IPS-20b (cell line): ENCODE measurements at regions not wholly inside any gene's neighbourhood (a gene's known extent, or its start where the extent isn't known, plus 50 kb on each side); places are given as distances from the start of the nearest gene placed in this dataset.
"Not testable (repeated sequence)": the region's sequence is repeated elsewhere in the genome, so short reads cannot be mapped to it uniquely, and the experiment has no call there.

Source experiments
- H3K27ac ChIP-seq: one replicate; pipeline ENCODE4 v1.5.1; 2013; ENCODE audit warnings: low read length
- H3K27me3 ChIP-seq: 2 replicates; pipeline ENCODE4 v1.6.1; 2013; ENCODE audit warnings: mild to moderate bottlenecking, low read length, inconsistent platforms; ENCODE audit not compliant: insufficient read depth
- H3K36me3 ChIP-seq: 2 replicates; pipeline ENCODE4 v1.6.1; 2013; ENCODE audit warnings: low read depth, mild to moderate bottlenecking, inconsistent platforms, low read length, moderate library complexity; ENCODE audit not compliant: insufficient read depth
- H3K4me1 ChIP-seq: 2 replicates; pipeline ENCODE4 v1.6.1; 2013; ENCODE audit warnings: mild to moderate bottlenecking, control low read depth, inconsistent platforms, low read length, moderate library complexity; ENCODE audit not compliant: insufficient read depth
- H3K4me3 ChIP-seq: 2 replicates; pipeline ENCODE4 v1.5.1; 2013; ENCODE audit warnings: mild to moderate bottlenecking, low read length, inconsistent platforms
- H3K9ac ChIP-seq: 2 replicates; pipeline ENCODE4 v1.6.1; 2013; ENCODE audit warnings: low read depth, mild to moderate bottlenecking, inconsistent platforms, low read length, moderate library complexity
- H3K9me3 ChIP-seq: 2 replicates; pipeline ENCODE4 v1.6.1; 2013; ENCODE audit warnings: mild to moderate bottlenecking, low read depth, low read length, inconsistent platforms; ENCODE audit not compliant: insufficient read depth

DNA sequence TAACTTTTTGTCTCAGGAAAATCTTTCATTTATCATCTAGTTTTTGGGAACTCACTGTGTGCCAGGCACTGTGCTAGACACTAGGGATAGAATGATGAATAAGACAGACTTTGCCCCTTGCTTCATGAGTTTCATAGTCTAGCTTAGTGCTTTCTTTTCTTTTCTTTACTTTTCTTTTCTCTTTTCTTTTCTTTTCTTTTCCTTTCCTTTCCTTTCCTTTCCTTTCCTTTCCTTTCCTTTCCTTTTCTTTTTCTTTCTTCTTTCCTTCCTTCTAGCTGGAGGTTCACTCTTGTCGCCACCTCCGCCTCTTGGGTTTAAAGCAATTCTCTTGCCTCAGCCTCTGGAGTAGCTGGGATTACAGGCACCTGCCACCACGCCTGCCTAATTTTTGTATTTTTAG lies 172.9 kb downstream of the EDEM1 start:
- H3K4me3 ChIP-seq, result no peak overlapping the region
- H3K4me1 ChIP-seq, result no peaks in the 10 kb centered on the region
- no peaks in the 10 kb centered on the region for H3K27me3 ChIP-seq
- H3K9ac ChIP-seq, result no peak overlapping the region
- no peaks in the 10 kb centered on the region for H3K36me3 ChIP-seq
- H3K27ac ChIP-seq, result no peak overlapping the region
- no peaks in the 10 kb centered on the region for H3K9me3 ChIP-seq

- H3K9me3 ChIP-seq, result no peaks in the 10 kb centered on the region
- no peaks in the 10 kb centered on the region for H3K4me1 ChIP-seq
- H3K27ac ChIP-seq, result no peak overlapping the region
- H3K27me3 ChIP-seq, result no peaks in the 10 kb centered on the region
- no peak overlapping the region for H3K4me3 ChIP-seq
- H3K36me3 ChIP-seq, result no peaks in the 10 kb centered on the region
- H3K9ac ChIP-seq, result no peak overlapping the region
These were observed 179.2 kb downstream of the EDEM1 start for GRCh38 chr3:5366746-5367145.

- H3K36me3 ChIP-seq, H3K9ac ChIP-seq, H3K4me3 ChIP-seq, H3K9me3 ChIP-seq, H3K27me3 ChIP-seq, H3K27ac ChIP-seq, H3K4me1 ChIP-seq: not testable (repeated sequence)
These were observed 184.0 kb downstream of the EDEM1 start for GRCh38 chr3:5371555-5371954.

DNA sequence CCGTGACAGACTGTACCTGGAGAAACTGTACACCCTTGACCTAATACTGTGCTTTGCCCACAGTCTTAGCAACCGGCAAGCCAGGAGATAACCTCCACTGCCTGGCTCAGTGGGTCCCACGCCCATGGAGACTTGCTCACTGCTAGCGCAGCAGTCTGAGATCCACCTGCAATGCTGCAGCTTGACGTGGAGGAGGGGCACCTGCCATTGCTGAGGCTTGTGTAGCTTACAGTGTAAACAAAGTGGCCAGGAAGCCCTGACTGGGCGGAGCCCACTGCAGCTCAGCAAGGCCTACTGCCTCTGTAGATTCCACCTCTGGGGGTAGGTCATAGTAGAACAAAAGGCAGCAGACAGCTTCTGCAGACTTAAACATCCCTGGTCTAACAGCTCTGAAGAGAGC lies 189.3 kb downstream of the EDEM1 start:
- no peaks in the 10 kb centered on the region for H3K4me1 ChIP-seq
- H3K4me3 ChIP-seq, result no peak overlapping the region
- H3K27ac ChIP-seq, result no peak overlapping the region
- H3K36me3 ChIP-seq, result no peaks in the 10 kb centered on the region
- H3K9me3 ChIP-seq, result no peaks in the 10 kb centered on the region; the same call in 1 of the 2 replicates
- no peak overlapping the region for H3K9ac ChIP-seq
- H3K27me3 ChIP-seq, result no peaks in the 10 kb centered on the region

DNA sequence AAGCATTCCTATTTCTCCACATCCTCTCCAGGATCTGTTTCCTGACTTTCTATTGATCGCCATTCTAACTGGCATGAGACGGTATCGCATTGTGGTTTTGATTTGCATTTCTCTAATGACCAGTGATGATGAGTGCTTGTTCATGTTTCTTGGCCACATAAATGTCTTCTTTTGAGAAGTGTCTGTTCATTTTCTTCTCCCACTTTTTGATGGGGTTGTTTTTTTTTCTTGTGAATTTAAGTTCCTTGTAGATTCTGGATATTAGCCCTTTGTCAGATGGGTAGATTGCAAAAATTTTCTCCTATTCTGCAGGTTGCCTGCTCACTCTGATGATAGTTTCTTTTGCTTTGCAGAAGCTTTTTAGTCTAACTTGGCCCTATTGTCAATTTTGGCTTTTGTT lies 191.8 kb downstream of the EDEM1 start:
- not testable (repeated sequence) for H3K36me3 ChIP-seq, H3K9ac ChIP-seq, H3K27ac ChIP-seq, H3K27me3 ChIP-seq, H3K4me3 ChIP-seq, H3K4me1 ChIP-seq, H3K9me3 ChIP-seq

GRCh38 chr3:5383486-5384263 lies 196.2 kb downstream of the EDEM1 start:
- H3K27me3 ChIP-seq, H3K9ac ChIP-seq, H3K4me1 ChIP-seq, H3K9me3 ChIP-seq, H3K36me3 ChIP-seq, H3K4me3 ChIP-seq, H3K27ac ChIP-seq: not testable (repeated sequence)

DNA sequence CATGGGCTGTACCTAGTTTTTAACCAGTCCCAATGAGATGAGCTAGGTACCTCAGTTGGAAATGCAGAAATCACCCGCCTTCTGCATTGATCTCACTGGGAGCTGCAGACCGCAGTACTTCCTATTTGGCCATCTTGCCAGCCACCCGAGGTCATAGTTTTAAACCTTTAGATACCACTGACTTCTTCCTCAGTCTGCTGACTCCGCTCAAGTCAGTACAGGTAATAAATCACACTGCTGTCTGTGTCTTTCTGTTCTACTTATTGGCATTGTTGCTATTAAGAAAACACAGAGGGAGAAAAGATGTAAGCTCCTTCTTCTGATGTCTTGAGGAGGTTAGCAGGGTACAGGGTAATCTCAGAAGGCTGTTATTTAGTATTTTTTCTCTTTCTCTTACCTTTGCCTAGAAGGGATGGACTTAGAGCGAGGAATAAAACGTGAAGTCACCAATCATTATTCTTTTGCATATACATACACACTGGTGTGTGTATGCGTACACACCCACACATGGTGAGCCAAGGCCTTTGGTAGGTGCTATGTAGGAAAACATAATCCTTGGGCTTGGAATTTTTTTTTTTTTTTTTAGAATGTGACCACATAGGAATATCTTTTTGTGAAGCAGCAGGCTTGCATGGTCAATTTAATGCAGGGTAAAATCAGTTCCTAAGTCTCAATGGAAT lies 197.2 kb downstream of the EDEM1 start:
- H3K4me3 ChIP-seq, result no peak overlapping the region
- H3K9me3 ChIP-seq, result no peaks in the 10 kb centered on the region; the same call in 1 of the 2 replicates
- H3K27me3 ChIP-seq, result no peaks in the 10 kb centered on the region
- H3K9ac ChIP-seq, result no peak overlapping the region
- no peak overlapping the region for H3K27ac ChIP-seq
- H3K4me1 ChIP-seq, result no peaks in the 10 kb centered on the region
- no peaks in the 10 kb centered on the region for H3K36me3 ChIP-seq

GRCh38 chr3:5388091-5388490 lies 200.6 kb downstream of the EDEM1 start:
- Histone ChIP-seq H3K36me3 (no peaks in the 10 kb centered on the region), H3K27ac (no peak overlapping the region), H3K4me3 (no peak overlapping the region), H3K27me3 (no peaks in the 10 kb centered on the region), H3K4me1 (no peaks in the 10 kb centered on the region), H3K9me3 (no peaks in the 10 kb centered on the region), H3K9ac (no peak overlapping the region)

- H3K36me3 ChIP-seq, result no peaks in the 10 kb centered on the region
- H3K9me3 ChIP-seq, result no peaks in the 10 kb centered on the region
- H3K27ac ChIP-seq, result no peak overlapping the region
- no peak overlapping the region for H3K4me3 ChIP-seq
- no peak overlapping the region for H3K9ac ChIP-seq
- H3K4me1 ChIP-seq, result no peaks in the 10 kb centered on the region
- H3K27me3 ChIP-seq, result no peaks in the 10 kb centered on the region
These were observed 201.6 kb downstream of the EDEM1 start for GRCh38 chr3:5389057-5389456.

- no peak overlapping the region for H3K4me3 ChIP-seq
- no peaks in the 10 kb centered on the region for H3K27me3 ChIP-seq
- H3K36me3 ChIP-seq, result no peaks in the 10 kb centered on the region
- H3K9me3 ChIP-seq, result no peaks in the 10 kb centered on the region
- H3K4me1 ChIP-seq, result no peaks in the 10 kb centered on the region
- no peak overlapping the region for H3K9ac ChIP-seq
- no peak overlapping the region for H3K27ac ChIP-seq
These were observed 202.7 kb downstream of the EDEM1 start for GRCh38 chr3:5390221-5390620.

- no peak overlapping the region for H3K4me3 ChIP-seq
- no peak overlapping the region for H3K27ac ChIP-seq
- no peaks in the 10 kb centered on the region for H3K36me3 ChIP-seq
- no peaks in the 10 kb centered on the region for H3K9me3 ChIP-seq
- H3K9ac ChIP-seq, result no peak overlapping the region
- H3K4me1 ChIP-seq, result no peaks in the 10 kb centered on the region
- H3K27me3 ChIP-seq, result no peaks in the 10 kb centered on the region
These were observed 203.6 kb downstream of the EDEM1 start for GRCh38 chr3:5390936-5391625.

DNA sequence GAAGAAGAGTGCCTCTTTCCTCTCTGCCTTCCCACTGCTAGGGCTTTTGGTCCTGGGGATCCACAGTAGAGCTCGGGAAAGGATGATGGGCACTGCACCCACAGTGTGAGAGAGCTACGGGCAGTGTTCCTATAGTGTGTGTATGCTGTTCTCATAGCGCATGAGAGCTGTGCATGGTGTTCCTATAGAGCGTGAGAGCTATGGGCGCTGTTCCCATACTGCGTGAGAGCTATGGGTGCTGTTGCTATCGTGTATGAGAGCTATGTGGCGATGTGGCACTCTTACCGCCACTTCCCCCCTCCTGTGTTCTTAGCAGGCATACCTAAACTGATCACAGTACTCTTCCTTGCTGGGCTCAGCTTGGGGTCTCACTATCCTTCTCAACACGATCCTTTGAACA lies 213.5 kb downstream of the EDEM1 start:
- Histone ChIP-seq H3K9ac (no peak overlapping the region), H3K4me3 (no peak overlapping the region)

More for the DNA sequence above, 213.5 kb downstream of the EDEM1 start:
- Histone ChIP-seq H3K36me3 (no peaks in the 10 kb centered on the region), H3K27me3 (no peaks in the 10 kb centered on the region), H3K9me3 (no peaks in the 10 kb centered on the region), H3K27ac (no peak overlapping the region), H3K4me1 (no peaks in the 10 kb centered on the region)
